Nucleus accumbens (tissue), 56 donors: ENCODE measurements at regions not wholly inside any gene's neighbourhood (a gene's known extent, or its start where the extent isn't known, plus 50 kb on each side); places are given as distances from the start of the nearest gene placed in this dataset.
"Not testable (repeated sequence)": the region's sequence is repeated elsewhere in the genome, so short reads cannot be mapped to it uniquely, and the experiment has no call there.

ENCODE experiments used
- DNase-seq, 56 donors: peaks; one replicate each; lab custom pipeline; 2025; lab: John Stamatoyannopoulos, UW

DNA sequence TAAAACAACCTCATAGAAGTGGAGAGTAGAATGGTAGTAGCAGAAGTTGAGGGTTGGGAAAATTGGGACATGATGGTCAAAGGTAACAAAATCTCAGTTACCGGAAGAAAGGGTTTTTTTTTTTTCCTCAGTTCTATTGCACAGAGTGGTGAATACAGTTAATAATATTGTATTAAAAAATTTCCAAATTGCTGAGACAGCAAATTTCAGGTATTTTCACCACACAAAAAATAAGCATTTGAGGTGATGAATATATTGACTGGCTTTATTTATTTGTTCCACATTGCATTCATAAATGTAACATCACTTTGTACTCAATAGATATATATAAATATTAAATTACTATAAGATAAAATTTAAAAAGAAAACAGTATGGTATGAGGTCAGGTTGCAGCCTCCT is 373.8 kb downstream of the ETV1 start:
- DNase-seq = no peak

GRCh38 chr7:13627455-13627854 is 362.0 kb downstream of the ETV1 start:
- DNase-seq = no peak

GRCh38 chr7:13628239-13629001 is 361.0 kb downstream of the ETV1 start:
- DNase-seq = no peak

DNA sequence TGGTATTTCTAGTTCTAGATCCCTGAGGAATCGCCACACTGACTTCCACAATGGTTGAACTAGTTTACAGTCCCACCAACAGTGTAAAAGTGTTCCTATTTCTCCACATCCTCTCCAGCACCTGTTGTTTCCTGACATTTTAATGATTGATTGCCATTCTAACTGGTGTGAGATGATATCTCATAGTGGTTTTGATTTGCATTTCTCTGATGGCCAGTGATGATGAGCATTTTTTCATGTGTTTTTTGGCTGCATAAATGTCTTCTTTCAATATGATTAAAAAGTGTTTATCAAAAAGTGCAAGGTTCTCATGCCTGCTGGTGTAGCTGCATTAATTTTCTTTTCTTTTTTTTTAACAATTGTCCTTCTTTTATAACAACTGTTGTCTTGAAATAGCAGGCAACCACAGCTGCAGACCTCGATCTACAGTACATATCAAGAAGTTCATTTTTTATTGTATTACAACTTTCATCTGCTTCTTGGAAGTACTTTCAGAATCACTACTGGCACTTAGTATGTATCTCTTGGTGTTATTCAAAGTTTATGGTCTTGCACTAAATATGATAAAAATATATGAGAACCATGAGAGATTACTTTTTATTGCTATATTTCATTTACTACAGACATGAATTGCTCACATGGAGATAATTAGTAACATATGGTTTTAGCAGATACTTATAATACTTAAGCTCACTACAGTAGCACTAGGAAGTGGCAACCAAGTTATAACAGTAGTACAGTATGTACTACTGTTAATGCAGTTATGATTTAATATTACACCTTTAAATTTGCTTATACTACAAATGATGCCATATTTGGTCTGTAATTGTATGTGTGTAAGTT is 358.0 kb downstream of the ETV1 start:
- DNase-seq = not testable (repeated sequence)

DNA sequence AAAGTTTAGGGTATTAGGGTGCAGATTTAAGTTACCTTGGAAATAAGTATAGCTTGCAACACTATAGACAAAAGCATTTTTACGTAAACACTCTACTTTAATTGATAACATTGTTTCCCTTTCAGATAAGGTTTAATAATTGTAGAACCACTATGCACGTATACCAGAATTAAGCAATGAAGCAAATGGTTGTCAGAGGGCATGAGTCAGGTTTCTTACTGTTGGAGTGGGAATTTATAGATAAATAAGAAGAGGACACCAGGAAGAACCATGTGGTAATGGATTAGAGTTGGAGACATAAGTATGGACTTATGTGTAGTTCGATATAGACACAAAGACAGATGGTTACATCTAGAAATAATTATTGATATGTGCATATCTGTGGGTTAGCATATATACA is 355.6 kb downstream of the ETV1 start:
- DNase-seq = no peak

GRCh38 chr7:13639396-13639795 is 350.1 kb downstream of the ETV1 start:
- DNase-seq = no peak

DNA sequence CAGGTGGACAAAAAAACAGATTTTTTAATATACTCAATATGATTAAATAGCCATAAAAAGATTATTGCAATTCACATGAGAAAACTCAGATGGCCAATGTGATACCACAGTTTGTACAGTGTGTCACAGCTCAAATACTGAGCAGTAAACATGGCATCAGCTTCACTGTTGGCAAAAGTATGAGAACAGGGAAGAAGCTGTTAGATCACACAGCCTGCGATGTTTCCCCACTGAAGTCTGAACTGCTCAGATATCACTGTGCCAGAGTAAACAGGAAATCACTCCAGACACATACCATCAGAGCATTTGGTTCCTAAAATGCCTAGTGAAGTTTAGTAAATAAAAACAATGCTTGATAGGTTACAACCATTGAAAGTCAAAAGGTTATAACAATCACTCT is 347.8 kb downstream of the ETV1 start:
- no peak for DNase-seq

- no peak for DNase-seq
Measured at GRCh38 chr7:13651167-13651566, 338.3 kb downstream of the ETV1 start.

DNA sequence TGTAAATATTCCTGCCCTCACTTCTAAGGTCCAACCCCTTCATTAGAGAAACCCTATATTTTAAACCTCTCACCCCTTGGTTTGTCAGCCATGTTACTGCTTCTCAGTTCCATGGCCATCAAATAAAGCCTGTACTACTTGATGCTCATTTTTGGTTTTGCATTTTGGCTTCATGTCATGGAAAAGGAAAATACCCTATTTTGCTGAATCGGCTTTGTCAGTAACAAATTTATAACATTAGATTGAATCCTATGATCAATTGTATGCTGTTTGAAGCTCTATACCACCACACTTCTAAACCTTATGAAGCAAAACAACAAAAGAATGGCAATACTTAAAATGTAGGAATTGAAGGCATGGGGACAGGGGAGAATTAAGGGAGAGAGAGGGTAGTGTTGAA is 333.1 kb downstream of the ETV1 start:
- DNase-seq = no peak

- DNase-seq = no peak
Measured at GRCh38 chr7:13673290-13673689, 316.2 kb downstream of the ETV1 start.

GRCh38 chr7:13682626-13683025 is 306.8 kb downstream of the ETV1 start:
- DNase-seq = no peak

DNA sequence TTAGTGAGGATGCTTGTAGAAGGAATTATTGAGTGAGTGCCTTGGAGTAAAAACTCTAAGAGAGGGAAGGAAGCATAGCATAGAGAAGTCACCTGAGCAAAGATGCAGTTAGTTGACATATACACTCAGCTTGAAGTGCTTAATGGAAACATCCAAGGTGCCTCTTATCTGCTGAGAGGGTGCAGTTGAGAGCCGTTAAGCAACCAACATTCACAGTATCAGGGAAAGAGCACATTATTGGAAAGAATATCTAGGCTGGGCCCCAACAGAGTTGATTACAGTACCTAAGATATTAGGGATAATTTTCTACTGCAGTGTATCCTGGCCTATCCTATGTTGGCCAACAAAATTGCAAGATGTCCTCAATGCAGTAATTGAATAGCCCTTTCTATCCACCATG is 302.0 kb downstream of the ETV1 start:
- DNase-seq = no peak

GRCh38 chr7:13692548-13692947 is 296.9 kb downstream of the ETV1 start:
- DNase-seq = no peak

GRCh38 chr7:13702251-13702650 is 287.2 kb downstream of the ETV1 start:
- DNase-seq = no peak

- DNase-seq = no peak
Measured at GRCh38 chr7:13708670-13709069, 280.8 kb downstream of the ETV1 start.

GRCh38 chr7:13713092-13713491 is 276.4 kb downstream of the ETV1 start:
- no peak for DNase-seq

DNA sequence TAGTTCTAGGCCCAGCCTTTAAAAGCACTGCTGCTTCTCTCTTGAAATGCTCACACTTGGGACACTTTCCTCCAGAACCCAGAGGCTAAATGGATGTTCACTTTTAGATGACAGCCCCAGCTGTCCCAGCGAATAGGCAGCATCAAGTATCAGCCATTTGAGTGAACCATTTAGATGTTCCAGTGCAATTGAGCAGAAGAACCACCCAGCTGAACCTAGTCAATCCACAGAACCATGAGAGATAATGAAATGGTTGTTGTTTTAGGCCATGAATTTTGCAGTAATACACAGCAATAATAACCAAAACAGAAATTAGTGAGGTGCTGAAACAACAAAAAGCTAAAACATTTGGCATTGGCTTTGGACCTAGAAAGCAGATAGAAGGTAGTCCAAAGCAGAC is 273.9 kb downstream of the ETV1 start:
- no peak for DNase-seq

DNA sequence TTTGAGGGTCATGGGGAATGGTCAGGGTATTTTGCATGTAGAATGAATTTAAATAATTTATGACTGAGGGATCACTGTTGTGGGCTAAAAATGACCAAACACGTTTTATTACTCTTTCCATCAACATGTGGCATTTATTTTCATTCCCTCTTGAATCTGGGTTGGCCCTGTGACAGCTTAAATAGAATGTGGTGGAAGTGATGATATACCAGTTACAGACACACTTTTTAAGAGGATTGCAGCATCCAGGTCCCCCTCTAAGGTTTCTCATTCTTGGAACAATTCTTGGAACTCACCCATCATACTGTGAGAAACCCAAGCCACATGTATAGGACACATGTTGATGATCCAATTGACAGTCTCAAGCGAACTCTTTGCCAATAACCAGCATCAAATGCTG is 272.4 kb downstream of the ETV1 start:
- DNase-seq = no peak

DNA sequence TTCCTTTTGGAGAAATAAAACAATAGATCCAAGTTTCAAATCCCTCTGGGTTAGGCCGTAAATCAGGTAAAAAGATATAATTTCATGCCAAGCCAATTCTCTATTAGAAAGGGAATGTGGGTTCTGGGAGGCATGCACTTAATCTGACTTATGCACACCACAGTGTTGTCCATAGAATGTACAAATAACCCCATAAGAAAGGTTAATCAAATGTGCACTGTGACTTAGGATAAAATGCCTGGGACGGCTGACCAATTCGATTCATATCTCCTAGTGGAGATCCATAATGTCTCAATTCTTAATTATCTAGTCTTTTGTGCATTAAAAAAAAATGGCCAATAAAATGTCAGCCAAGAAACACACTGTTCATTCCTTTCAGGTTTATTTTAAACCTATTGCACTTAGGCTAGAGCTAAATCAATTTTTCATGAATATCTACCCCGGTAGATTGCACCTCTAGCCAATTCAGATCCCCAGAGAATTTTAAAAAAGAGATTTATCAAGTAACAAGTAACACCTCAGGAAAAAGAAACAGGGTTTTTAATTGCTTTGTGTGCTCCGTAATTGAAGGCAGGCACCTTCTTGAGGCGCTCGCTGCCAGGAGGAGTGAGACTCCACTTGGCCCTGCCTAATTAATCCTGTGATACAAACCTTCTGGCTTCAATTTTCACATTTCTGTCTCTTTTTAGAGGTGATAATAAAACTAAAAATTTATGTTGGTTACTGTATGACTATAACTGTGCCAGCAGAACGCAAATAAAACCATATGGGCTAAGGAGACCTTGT is 265.1 kb downstream of the ETV1 start:
- DNase-seq = no peak

DNA sequence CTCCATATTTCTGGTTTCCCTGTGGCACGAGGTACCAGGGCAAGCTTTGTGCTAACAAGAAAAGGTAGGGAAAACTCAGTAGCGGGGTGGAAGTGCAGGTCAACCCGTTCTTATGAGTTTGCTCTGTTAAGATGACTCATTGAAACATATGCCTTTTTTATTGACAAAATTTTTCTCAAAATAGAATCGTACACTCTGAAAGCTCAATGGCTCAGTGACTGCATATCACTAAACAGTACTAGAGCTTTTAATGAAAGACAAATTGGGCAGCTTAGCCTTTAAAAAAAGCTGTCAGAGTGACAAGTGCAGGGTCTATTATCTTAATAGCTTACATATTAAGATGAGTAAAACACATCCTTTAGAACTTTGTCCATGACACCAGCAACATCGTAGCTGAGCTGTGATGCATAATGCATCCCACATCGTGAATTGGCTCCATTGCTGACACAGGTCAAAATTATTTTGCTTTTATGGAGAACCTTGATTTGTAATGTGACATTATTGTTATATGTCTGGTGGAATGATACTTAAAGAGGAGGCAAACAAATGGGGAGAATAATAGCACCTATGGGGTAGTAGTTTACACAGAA is 264.4 kb downstream of the ETV1 start:
- no peak for DNase-seq

DNA sequence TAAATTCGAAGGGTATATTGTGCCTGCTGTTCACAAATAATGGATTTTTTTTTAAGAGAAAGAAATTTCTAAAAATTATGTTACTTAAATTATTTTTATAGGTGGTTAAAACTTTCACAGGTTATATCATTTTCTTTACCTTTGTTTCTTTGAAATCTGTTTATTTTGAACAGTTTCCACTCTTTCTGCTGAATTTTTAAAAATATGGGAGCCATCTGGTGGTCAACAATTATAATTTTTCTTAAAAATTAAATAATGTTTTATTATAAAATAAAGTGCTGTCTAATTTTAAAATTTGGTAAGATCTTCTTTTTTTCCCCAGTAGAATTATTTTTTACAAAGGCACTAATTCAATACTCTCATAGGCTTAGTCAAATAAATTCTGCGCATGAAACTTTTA is 263.9 kb downstream of the ETV1 start:
- no peak for DNase-seq
